PC-3 (cell line): ENCODE measurements at regions not wholly inside any gene's neighbourhood (a gene's known extent, or its start where the extent isn't known, plus 50 kb on each side); places are given as distances from the start of the nearest gene placed in this dataset.

ENCODE experiments used
- ATAC-seq: fragments of 200-7000 bp; cut with Tn5 transposase; 2 replicates; pipeline ENCODE4 v1.9.1; 2020; ENCODE audit warnings: mild to moderate bottlenecking, moderate library complexity
- BruUV-seq: library from RNA; stranded (reverse); fragments of 400-500 nt; replicated peaks from 2 replicates; lab custom pipeline; 2021; lab: Mats Ljungman, UMichigan
- CTCF ChIA-PET: fragments of 300-600 bp; sonication (Branson Sonifier 250); formaldehyde crosslinking; loops from one replicate; lab custom pipeline; 2022; ENCODE audit warnings: antibody characterized with exemption; lab: Charles Lee
- POLR2A ChIA-PET: fragments of 300-600 bp; sonication (Branson Sonifier 250); formaldehyde crosslinking; loops from one replicate; lab custom pipeline; 2022; ENCODE audit warnings: antibody characterized with exemption; ENCODE audit not compliant: unreplicated experiment; lab: Charles Lee
- DNase-seq: peaks from one replicate; pipeline ENCODE4 v3.0.0-alpha.2; 2015
- H2AFZ ChIP-seq: fragments of 300-600 bp; sonication (generic); 2 replicates; pipeline ENCODE4 v1.6.0; 2016; ENCODE audit warnings: antibody characterized with exemption, low read length
- H3F3A ChIP-seq: fragments of 300-600 bp; sonication (generic); one replicate; pipeline ENCODE4 v1.6.0; 2017; ENCODE audit warnings: antibody characterized with exemption, low read length, control low read depth, mild to moderate bottlenecking; ENCODE audit not compliant: unreplicated experiment
- H3K27ac ChIP-seq: fragments of 300-600 bp; sonication (generic); 2 replicates; pipeline ENCODE4 v1.5.1; 2016; ENCODE audit warnings: mild to moderate bottlenecking, low read length
- H3K27me3 ChIP-seq: fragments of 300-600 bp; sonication (generic); 2 replicates; pipeline ENCODE4 v1.6.1; 2016; ENCODE audit warnings: low read length, mixed read lengths
- H3K36me3 ChIP-seq: fragments of 300-600 bp; sonication (generic); 2 replicates; pipeline ENCODE4 v1.6.1; 2016; ENCODE audit warnings: low read depth, mixed run types, low read length, mixed read lengths
- H3K4me1 ChIP-seq: fragments of 300-600 bp; sonication (generic); 2 replicates; pipeline ENCODE4 v1.5.1; 2016; ENCODE audit warnings: low read length; ENCODE audit not compliant: insufficient read depth
- H3K4me2 ChIP-seq: fragments of 300-600 bp; sonication (generic); 2 replicates; pipeline ENCODE4 v1.6.0; 2016; ENCODE audit warnings: low read length
- H3K4me3 ChIP-seq: fragments of 300-600 bp; sonication (generic); 2 replicates; pipeline ENCODE4 v1.5.1; 2016; ENCODE audit warnings: mild to moderate bottlenecking, low read length, mixed read lengths
- H3K79me2 ChIP-seq: fragments of 300-600 bp; sonication (generic); 2 replicates; pipeline ENCODE4 v1.6.1; 2017; ENCODE audit warnings: low read length, mixed read lengths
- H3K9ac ChIP-seq: fragments of 300-600 bp; sonication (generic); 2 replicates; pipeline ENCODE4 v1.6.0; 2016; ENCODE audit warnings: mild to moderate bottlenecking, low read length
- H3K9me2 ChIP-seq: fragments of 300-600 bp; sonication (generic); replicated peaks from 2 replicates; pipeline ENCODE4 v1.6.1; 2016; ENCODE audit warnings: mixed run types, low read length, mixed read lengths
- H3K9me3 ChIP-seq: fragments of 300-600 bp; sonication (generic); 2 replicates; pipeline ENCODE4 v1.6.1; 2016; ENCODE audit warnings: low read length, mixed read lengths
- H4K20me1 ChIP-seq: fragments of 300-600 bp; sonication (generic); 2 replicates; pipeline ENCODE4 v1.6.1; 2016; ENCODE audit warnings: low read length, mixed read lengths
- CTCF ChIP-seq: fragments of 300-600 bp; sonication (generic); conservative IDR thresholded peaks from 2 replicates; pipeline ENCODE4 v1.5.1; 2017; ENCODE audit warnings: antibody characterized with exemption, low read depth, mild to moderate bottlenecking, low read length
- EZH2 ChIP-seq: fragments of 300-600 bp; sonication (generic); IDR thresholded peaks from one replicate; pipeline ENCODE4 v1.6.1; 2017; ENCODE audit warnings: antibody characterized with exemption, mild to moderate bottlenecking, low read length; ENCODE audit not compliant: unreplicated experiment
- EZH2phosphoT487 ChIP-seq: fragments of 300-600 bp; sonication (generic); IDR thresholded peaks from 2 replicates; pipeline ENCODE4 v1.6.1; 2018; ENCODE audit warnings: mild to moderate bottlenecking, antibody characterized with exemption, low read length, borderline replicate concordance
- intact Hi-C: fragments of 100-400 bp; cut with micrococcal nuclease; formaldehyde crosslinking; loops from 2 replicates; pipeline ENCODE4 v1.9.0; 2023

GRCh38 chr4:125507141-125507540, 192.4 kb downstream of the FAT4 start:
- Histone ChIP-seq H3K4me1 (no peaks in the 10 kb centered on the region), H3K9ac (no peak overlapping the region), H3K4me2 (no peak overlapping the region), H3F3A (no peaks in the 10 kb centered on the region), H3K36me3 (no peaks in the 10 kb centered on the region), H3K27ac (no peak overlapping the region), H3K4me3 (no peak overlapping the region), H3K9me3 (no peaks in the 10 kb centered on the region), H3K27me3 (no peaks in the 10 kb centered on the region), H4K20me1 (no peaks in the 10 kb centered on the region), H3K79me2 (no peaks in the 10 kb centered on the region), H3K9me2 (no peaks in the 10 kb centered on the region), H2AFZ (no peak overlapping the region)
- DNase-seq (no peak), ATAC-seq (no peak)
- intact Hi-C loops = no loop called here
- no TSS peak for BruUV-seq
- POLR2A ChIA-PET = no interaction called here
- CTCF ChIA-PET = no interaction called here
- TF ChIP-seq CTCF = no peak
- TF ChIP-seq EZH2 = no peak
- TF ChIP-seq EZH2phosphoT487 = no peak

GRCh38 chr4:125511715-125512114, 197.0 kb downstream of the FAT4 start:
- H3K36me3 ChIP-seq = no peaks in the 10 kb centered on the region
- no peaks in the 10 kb centered on the region for H3K4me1 ChIP-seq
- H2AFZ ChIP-seq = no peak overlapping the region
- H3K79me2 ChIP-seq = no peaks in the 10 kb centered on the region
- no peak for DNase-seq
- ChIA-PET POLR2A (no interaction called here), CTCF (no interaction called here)
- TF ChIP-seq EZH2 (no peak), EZH2phosphoT487 (no peak), CTCF (no peak)
- no TSS peak for BruUV-seq
- no peaks in the 10 kb centered on the region for H3K27me3 ChIP-seq
- no peaks in the 10 kb centered on the region for H3K9me3 ChIP-seq
- H3F3A ChIP-seq = no peaks in the 10 kb centered on the region
- H3K9me2 ChIP-seq = no peaks in the 10 kb centered on the region
- no peak overlapping the region for H3K4me2 ChIP-seq
- H3K9ac ChIP-seq = no peak overlapping the region
- no peak overlapping the region for H3K27ac ChIP-seq
- ATAC-seq = no peak
- H4K20me1 ChIP-seq = no peaks in the 10 kb centered on the region
- intact Hi-C loops = no loop called here
- H3K4me3 ChIP-seq = no peak overlapping the region

GRCh38 chr4:125515016-125515415, 200.3 kb downstream of the FAT4 start:
- intact Hi-C loops = no loop called here
- no peaks in the 10 kb centered on the region for H3K27me3 ChIP-seq
- DNase-seq (no peak), ATAC-seq (no peak)
- H3K4me1 ChIP-seq = no peaks in the 10 kb centered on the region
- TF ChIP-seq EZH2 = no peak
- TF ChIP-seq EZH2phosphoT487 = no peak
- no peak for TF ChIP-seq CTCF
- no peak overlapping the region for H3K4me2 ChIP-seq
- ChIA-PET POLR2A (no interaction called here), CTCF (no interaction called here)
- H2AFZ ChIP-seq = no peak overlapping the region
- H3F3A ChIP-seq = no peaks in the 10 kb centered on the region
- no peak overlapping the region for H3K27ac ChIP-seq
- BruUV-seq = no TSS peak
- H4K20me1 ChIP-seq = no peaks in the 10 kb centered on the region
- no peak overlapping the region for H3K9ac ChIP-seq
- no peaks in the 10 kb centered on the region for H3K9me2 ChIP-seq
- H3K79me2 ChIP-seq = no peaks in the 10 kb centered on the region
- H3K9me3 ChIP-seq = no peaks in the 10 kb centered on the region
- H3K4me3 ChIP-seq = no peak overlapping the region
- H3K36me3 ChIP-seq = no peaks in the 10 kb centered on the region
